Lower lobe of right lung (tissue), 2 donors: ENCODE measurements at regions not wholly inside any gene's neighbourhood (a gene's known extent, or its start where the extent isn't known, plus 50 kb on each side); places are given as distances from the start of the nearest gene placed in this dataset.

Experiments
- ATAC-seq, 2 donors: fragments of 200-7000 bp; cut with Tn5 transposase; one replicate each; pipeline ENCODE4 v1.9.1; 2020 to 2022; ENCODE audit warnings: mild to moderate bottlenecking in 2 of 2, moderate library complexity in 2 of 2
- DNase-seq: peaks from one replicate; pipeline ENCODE4 v3.0.0-alpha.2; 2020
- H3K27ac ChIP-seq: fragments of 200-600 bp; one replicate; pipeline ENCODE4 v1.8.0; 2022
- H3K27me3 ChIP-seq: fragments of 200-600 bp; one replicate; pipeline ENCODE4 v1.8.0; 2022; ENCODE audit warnings: low read depth
- H3K36me3 ChIP-seq: fragments of 200-600 bp; one replicate; pipeline ENCODE4 v1.8.0; 2022; ENCODE audit warnings: mild to moderate bottlenecking
- H3K4me1 ChIP-seq: fragments of 200-600 bp; one replicate; pipeline ENCODE4 v1.8.0; 2022
- H3K4me3 ChIP-seq: fragments of 200-600 bp; one replicate; pipeline ENCODE4 v1.8.0; 2022; ENCODE audit warnings: mild to moderate bottlenecking
- H3K9me3 ChIP-seq: fragments of 200-600 bp; one replicate; pipeline ENCODE4 v1.8.0; 2022
- intact Hi-C: fragments of 100-400 bp; cut with DNase I; formaldehyde crosslinking; loops from one replicate; pipeline ENCODE4 v1.11.0; 2022
- TF ChIP-seq, protein P1 (sequence below): fragments of 200-600 bp; IDR thresholded peaks from one replicate; pipeline ENCODE4 v1.8.0; 2022; ENCODE audit warnings: antibody characterized with exemption, mild to moderate bottlenecking
- donor health status: DM: no; HTN: yes; CAD: no; lungs with severe emphysema.

DNA sequence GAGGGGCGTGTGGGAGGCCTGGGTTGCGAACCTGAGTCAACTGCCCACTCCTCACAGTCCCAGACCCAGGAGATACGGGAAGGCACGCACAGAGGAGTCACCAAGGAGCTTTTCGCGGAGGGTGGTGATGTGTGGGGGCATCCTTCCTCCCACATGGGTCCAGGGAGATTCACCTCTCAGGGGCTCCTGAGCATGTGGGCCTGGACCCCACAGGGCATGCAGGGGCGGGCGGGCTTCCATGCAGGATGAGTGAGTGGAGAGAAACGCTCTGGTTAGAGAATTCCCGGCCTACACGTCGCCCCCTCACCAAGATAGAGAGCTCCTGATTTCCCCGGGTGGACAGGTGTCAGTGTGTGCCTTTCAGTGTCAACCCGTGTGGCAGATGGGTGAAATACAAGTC, 641.7 kb upstream of the FZD8 start:
- Histone ChIP-seq H3K27me3 (no peaks in the 10 kb centered on the region), H3K27ac (no peak overlapping the region), H3K36me3 (no peaks in the 10 kb centered on the region), H3K9me3 (peaks cover 20% of the 10 kb centered on the region), H3K4me1 (no peaks in the 10 kb centered on the region), H3K4me3 (no peak overlapping the region)
- ATAC-seq (no peak), DNase-seq (no peak)
- intact Hi-C loops, result no loop called here
- TF ChIP-seq, protein P1, sequence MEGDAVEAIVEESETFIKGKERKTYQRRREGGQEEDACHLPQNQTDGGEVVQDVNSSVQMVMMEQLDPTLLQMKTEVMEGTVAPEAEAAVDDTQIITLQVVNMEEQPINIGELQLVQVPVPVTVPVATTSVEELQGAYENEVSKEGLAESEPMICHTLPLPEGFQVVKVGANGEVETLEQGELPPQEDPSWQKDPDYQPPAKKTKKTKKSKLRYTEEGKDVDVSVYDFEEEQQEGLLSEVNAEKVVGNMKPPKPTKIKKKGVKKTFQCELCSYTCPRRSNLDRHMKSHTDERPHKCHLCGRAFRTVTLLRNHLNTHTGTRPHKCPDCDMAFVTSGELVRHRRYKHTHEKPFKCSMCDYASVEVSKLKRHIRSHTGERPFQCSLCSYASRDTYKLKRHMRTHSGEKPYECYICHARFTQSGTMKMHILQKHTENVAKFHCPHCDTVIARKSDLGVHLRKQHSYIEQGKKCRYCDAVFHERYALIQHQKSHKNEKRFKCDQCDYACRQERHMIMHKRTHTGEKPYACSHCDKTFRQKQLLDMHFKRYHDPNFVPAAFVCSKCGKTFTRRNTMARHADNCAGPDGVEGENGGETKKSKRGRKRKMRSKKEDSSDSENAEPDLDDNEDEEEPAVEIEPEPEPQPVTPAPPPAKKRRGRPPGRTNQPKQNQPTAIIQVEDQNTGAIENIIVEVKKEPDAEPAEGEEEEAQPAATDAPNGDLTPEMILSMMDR, result no peak

DNA sequence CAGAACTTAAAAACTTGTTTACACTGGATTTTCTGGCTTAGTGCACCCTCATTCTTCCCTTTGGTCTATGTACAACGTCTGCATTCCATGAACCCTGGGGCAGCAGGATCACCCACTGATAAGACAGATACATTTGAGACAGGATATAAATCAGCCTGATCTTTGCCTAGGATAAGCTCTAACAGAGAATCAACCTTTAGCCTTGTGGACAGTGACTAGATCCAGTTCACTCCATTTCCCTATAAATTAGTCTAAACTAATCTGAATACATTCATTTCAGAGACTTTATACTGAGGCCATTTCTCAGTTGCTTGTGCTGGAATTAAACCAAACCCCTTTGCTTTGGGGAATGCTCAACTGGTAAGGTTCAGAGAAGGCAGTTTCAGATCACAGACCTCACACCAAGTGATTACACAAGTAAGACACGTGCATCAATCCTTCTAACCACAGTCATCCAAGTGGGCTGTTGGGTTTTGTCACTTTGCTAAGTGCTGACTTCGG, 639.8 kb upstream of the FZD8 start:
- H3K27ac ChIP-seq, result no peak overlapping the region
- DNase-seq (no peak), ATAC-seq (no peak)
- H3K4me3 ChIP-seq, result no peak overlapping the region
- TF ChIP-seq, protein P1, result no peak
- H3K4me1 ChIP-seq, result no peaks in the 10 kb centered on the region
- no peaks in the 10 kb centered on the region for H3K36me3 ChIP-seq
- H3K27me3 ChIP-seq, result no peaks in the 10 kb centered on the region
- intact Hi-C loops, result no loop called here
- peaks cover 3% of the 10 kb centered on the region for H3K9me3 ChIP-seq

GRCh38 chr10:36280890-36281499, 638.9 kb upstream of the FZD8 start:
- Histone ChIP-seq H3K27ac (no peak overlapping the region), H3K9me3 (no peaks in the 10 kb centered on the region), H3K4me1 (no peaks in the 10 kb centered on the region), H3K27me3 (no peaks in the 10 kb centered on the region), H3K36me3 (no peaks in the 10 kb centered on the region), H3K4me3 (no peak overlapping the region)
- intact Hi-C loops, result no loop called here
- DNase-seq, result no peak
- ATAC-seq, result no peak
- TF ChIP-seq, protein P1, result no peak

- DNase-seq, result no peak
- Histone ChIP-seq H3K36me3 (no peaks in the 10 kb centered on the region), H3K4me1 (no peaks in the 10 kb centered on the region), H3K27ac (no peak overlapping the region), H3K4me3 (no peak overlapping the region), H3K9me3 (no peaks in the 10 kb centered on the region), H3K27me3 (no peaks in the 10 kb centered on the region)
- intact Hi-C loops, result no loop called here
- TF ChIP-seq, protein P1, result no peak
- ATAC-seq, result no peak
Measured at GRCh38 chr10:36280321-36280741, 638.2 kb upstream of the FZD8 start.

- TF ChIP-seq, protein P1, result no peak
- Histone ChIP-seq H3K4me3 (no peak overlapping the region), H3K4me1 (no peaks in the 10 kb centered on the region), H3K27me3 (no peaks in the 10 kb centered on the region), H3K36me3 (no peaks in the 10 kb centered on the region), H3K9me3 (no peaks in the 10 kb centered on the region), H3K27ac (no peak overlapping the region)
- no peak for ATAC-seq
- no peak for DNase-seq
- intact Hi-C loops, result no loop called here
Measured at GRCh38 chr10:36278176-36278575, 636.1 kb upstream of the FZD8 start.
